ENCODE measurements at regions not wholly inside any gene's neighbourhood (a gene's known extent, or its start where the extent isn't known, plus 50 kb on each side); places are given as distances from the start of the nearest gene placed in this dataset.
A peak's percentile ranks its signal among the peaks of the same experiment; 100 is the strongest.

DNA sequence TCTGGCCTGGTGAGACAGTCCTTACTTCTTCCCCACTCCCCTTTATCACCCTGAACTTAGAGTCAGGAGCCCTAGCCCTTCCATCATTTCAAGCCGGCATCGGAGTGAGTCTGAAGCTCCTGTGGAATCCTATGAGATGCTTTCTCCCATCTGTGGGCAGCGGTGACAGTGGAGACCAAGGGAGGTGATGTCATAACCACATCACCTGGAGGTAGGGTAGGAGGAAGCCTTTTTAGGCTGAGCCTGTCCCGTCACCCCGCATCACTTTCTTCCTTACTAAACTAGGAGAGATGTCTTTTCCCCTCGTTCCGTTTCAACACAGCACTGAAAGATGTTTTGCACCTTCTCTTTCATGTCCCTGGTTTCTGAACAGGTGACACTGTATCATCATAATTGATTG, 124.1 kb upstream of the WWC1 start:
- Histone ChIP-seq H3K4me3 (ENCODE audit: low read depth, low read length) (no peak overlapping the region), H3K36me3 (ENCODE audit: control insufficient read depth, insufficient read depth, low read length) (peaks cover 7% of the 10 kb centered on the region), H3K27me3 (ENCODE audit: control insufficient read depth, insufficient read depth, low read length) (no peaks in the 10 kb centered on the region)
- DNase-seq (ENCODE audit: low read depth) = no peak
- TF ChIP-seq, protein P1, sequence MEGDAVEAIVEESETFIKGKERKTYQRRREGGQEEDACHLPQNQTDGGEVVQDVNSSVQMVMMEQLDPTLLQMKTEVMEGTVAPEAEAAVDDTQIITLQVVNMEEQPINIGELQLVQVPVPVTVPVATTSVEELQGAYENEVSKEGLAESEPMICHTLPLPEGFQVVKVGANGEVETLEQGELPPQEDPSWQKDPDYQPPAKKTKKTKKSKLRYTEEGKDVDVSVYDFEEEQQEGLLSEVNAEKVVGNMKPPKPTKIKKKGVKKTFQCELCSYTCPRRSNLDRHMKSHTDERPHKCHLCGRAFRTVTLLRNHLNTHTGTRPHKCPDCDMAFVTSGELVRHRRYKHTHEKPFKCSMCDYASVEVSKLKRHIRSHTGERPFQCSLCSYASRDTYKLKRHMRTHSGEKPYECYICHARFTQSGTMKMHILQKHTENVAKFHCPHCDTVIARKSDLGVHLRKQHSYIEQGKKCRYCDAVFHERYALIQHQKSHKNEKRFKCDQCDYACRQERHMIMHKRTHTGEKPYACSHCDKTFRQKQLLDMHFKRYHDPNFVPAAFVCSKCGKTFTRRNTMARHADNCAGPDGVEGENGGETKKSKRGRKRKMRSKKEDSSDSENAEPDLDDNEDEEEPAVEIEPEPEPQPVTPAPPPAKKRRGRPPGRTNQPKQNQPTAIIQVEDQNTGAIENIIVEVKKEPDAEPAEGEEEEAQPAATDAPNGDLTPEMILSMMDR (IDR thresholded peaks at IDR 0.05; ENCODE audit: insufficient read depth, low read length, severe bottlenecking) = no peak
- FAIRE-seq = peak; percentile 66

DNA sequence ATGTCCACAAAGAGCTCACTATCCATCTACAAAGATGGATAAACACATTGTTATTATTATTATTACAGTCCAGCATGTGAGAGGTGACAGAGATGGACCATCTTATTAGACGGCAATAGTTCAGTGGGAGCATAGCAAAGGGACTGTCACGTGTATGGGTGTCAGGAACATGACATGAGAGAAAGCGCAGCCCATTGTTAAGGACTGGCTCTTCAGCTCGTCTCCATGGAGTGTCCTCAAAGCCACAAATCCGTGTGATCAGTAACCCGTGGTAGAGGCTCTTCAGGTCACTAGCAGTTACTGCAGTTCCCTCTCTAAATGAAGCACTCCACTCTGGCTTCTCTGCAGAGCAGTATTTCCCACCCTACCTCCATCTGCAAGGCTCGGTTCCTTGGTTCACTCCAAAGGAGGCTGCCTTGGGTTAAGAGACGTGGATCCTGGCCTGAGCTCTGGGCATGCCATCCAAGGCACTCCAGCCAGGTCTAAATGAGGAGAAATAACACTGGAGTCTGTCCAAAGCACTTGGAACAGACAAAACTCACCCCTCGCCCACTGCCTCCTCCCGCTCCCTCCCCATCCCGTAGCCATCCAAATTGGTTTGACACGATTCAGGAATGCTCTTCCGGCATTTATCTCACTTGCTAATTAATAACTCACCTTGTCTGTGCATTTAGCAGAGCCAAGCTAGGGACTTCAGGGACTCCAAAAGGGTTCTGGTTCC, 122.3 kb upstream of the WWC1 start:
- FAIRE-seq (no peak), DNase-seq (ENCODE audit: low read depth) (no peak)
- peaks cover 5% of the 10 kb centered on the region for H3K36me3 ChIP-seq (ENCODE audit: control insufficient read depth, insufficient read depth, low read length)
- no peak overlapping the region for H3K4me3 ChIP-seq (ENCODE audit: low read depth, low read length)
- no peaks in the 10 kb centered on the region for H3K27me3 ChIP-seq (ENCODE audit: control insufficient read depth, insufficient read depth, low read length)
- TF ChIP-seq, protein P1 (IDR thresholded peaks at IDR 0.05; ENCODE audit: insufficient read depth, low read length, severe bottlenecking) = no peak

DNA sequence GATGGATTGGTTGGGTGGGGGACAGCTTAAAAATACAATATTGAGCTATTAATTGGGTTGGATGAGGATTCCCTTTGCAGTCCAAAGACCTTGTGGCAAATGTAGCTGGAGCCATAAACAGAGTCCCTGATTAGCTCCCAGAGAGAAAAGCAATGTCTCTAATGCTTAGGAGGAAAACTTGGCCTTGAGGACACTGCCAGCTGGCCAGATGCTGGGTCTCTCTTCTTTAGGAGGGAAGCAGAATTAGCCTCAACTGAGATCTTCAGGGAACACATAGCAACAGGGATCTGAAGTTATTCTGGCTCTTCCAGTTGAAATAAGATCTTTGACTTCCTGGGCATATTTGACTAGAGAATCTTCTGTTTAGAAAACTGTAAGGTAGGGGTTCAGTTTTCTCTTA, 121.7 kb upstream of the WWC1 start:
- FAIRE-seq = peak; percentile 47
- Histone ChIP-seq H3K27me3 (ENCODE audit: control insufficient read depth, insufficient read depth, low read length) (no peaks in the 10 kb centered on the region), H3K4me3 (ENCODE audit: low read depth, low read length) (no peak overlapping the region), H3K36me3 (ENCODE audit: control insufficient read depth, insufficient read depth, low read length) (peaks cover 5% of the 10 kb centered on the region)
- DNase-seq (ENCODE audit: low read depth) = no peak
- TF ChIP-seq, protein P1 (IDR thresholded peaks at IDR 0.05; ENCODE audit: insufficient read depth, low read length, severe bottlenecking) = no peak

DNA sequence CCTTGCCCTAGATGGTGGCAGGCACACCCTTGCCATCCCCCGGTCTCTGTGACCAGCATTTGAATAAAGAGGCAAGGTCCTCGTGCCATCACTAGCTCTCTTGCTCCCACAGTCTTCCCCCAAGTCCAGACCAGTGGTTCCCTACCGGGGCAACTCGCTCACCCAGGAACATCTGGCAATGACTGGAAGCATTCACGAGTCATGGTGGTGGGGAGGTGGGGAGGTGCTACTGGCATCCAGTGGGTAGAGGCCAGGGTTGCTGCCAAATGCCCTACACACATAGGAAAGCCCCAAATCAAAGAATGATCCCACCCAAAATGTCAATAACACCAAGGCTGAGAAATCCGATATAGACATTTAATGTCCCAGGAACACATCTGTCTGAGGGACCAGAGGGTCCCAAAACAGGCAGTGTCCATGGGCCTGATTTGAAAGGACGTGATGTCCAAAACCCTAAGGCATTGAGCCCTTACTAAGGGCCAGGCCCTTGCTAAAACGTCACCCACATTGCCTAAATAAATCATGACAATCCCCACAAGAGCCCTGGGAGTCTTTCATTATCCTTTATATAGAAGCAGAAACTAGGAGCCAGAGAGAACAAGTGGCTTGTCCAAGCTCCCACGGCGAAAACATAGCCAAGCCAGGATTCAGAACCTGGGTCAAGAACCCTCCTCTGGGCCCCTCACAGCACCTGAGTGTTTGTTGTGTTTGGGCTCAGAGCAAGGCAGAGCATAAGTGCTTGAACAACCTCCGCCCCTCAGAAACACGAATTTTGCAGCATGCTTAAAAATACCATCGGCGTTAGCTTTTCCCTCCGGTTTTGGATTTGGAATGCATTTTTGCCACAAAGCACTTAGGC, 119.3 kb upstream of the WWC1 start:
- H3K27me3 ChIP-seq (ENCODE audit: control insufficient read depth, insufficient read depth, low read length) = no peaks in the 10 kb centered on the region

DNA sequence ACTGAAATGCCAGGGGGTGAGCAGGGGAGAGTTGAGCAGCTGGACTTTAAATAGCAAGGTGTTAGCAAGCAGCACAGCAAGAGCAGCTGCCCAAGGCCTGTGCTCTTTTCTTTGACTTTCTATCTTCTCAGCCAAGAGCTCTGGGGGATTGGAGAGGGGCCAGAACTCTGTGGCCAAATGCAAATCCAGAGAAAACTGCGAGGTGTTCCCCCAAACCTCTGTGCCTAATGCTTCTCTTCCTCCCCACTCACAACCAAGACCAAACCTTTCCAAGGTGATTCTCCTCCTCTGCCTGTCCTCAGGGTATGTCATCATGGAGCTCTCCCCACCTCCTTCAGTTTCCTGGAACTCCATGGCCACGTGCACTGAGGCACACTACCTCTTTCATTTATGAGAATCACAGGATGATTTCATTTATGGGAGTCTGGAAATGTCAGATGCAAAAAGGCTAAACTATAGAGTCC, 118.7 kb upstream of the WWC1 start:
- DNase-seq (ENCODE audit: low read depth) = no peak
- H3K36me3 ChIP-seq (ENCODE audit: control insufficient read depth, insufficient read depth, low read length) = no peaks in the 10 kb centered on the region
- no peak for FAIRE-seq
- no peak overlapping the region for H3K4me3 ChIP-seq (ENCODE audit: low read depth, low read length)
- H3K27me3 ChIP-seq (ENCODE audit: control insufficient read depth, insufficient read depth, low read length) = no peaks in the 10 kb centered on the region
- TF ChIP-seq, protein P1 (IDR thresholded peaks at IDR 0.05; ENCODE audit: insufficient read depth, low read length, severe bottlenecking) = no peak

More for the DNA sequence above, 119.3 kb upstream of the WWC1 start:
- DNase-seq (ENCODE audit: low read depth) = no peak
- H3K4me3 ChIP-seq (ENCODE audit: low read depth, low read length) = no peak overlapping the region
- peaks cover 2% of the 10 kb centered on the region for H3K36me3 ChIP-seq (ENCODE audit: control insufficient read depth, insufficient read depth, low read length)
- TF ChIP-seq, protein P1 (IDR thresholded peaks at IDR 0.05; ENCODE audit: insufficient read depth, low read length, severe bottlenecking) = no peak
- FAIRE-seq = no peak

Measured in bronchial epithelial cell (primary cell).